A549 (cell line): ENCODE measurements at regions not wholly inside any gene's neighbourhood (a gene's known extent, or its start where the extent isn't known, plus 50 kb on each side); places are given as distances from the start of the nearest gene placed in this dataset.

Source experiments
- ATAC-seq, 2 experiments: fragments of 200-7000 bp in 1 of 2; fragments of >200 bp in 1 of 2; cut with Nextera tagmentation in 1 of 2; cut with Tn5 transposase in 1 of 2; 3 replicates each; pipeline versions ENCODE4 v1.8.0 to v1.9.1; 2018 to 2020; ENCODE audit warnings: mild to moderate bottlenecking in 1 of 2, moderate library complexity in 1 of 2
- CTCF ChIA-PET: fragments of 300-600 bp; sonication (Branson Sonifier 250); formaldehyde crosslinking; extraction: SDS; loops from one replicate; lab custom pipeline; 2021; ENCODE audit warnings: antibody characterized with exemption, inconsistent platforms; lab: Yijun Ruan, JAX
- POLR2A ChIA-PET: fragments of 350-600 bp; formaldehyde crosslinking; extraction: SDS; loops from one replicate; lab custom pipeline; 2021; ENCODE audit warnings: antibody characterized with exemption, inconsistent platforms; lab: Yijun Ruan, JAX
- DNase-seq, 2 experiments: peaks; one replicate each; pipeline versions ENCODE4 v3.0.0 to v3.0.0-alpha.2; 2011 to 2016; ENCODE audit warnings: low read depth in 1 of 2, low spot score in 1 of 2
- FAIRE-seq: peaks from 2 replicates; lab custom pipeline; 2011; peaks lifted over from hg19 to GRCh38; lab: Jason Lieb, UNC
- H3K27ac ChIP-seq, 2 experiments: fragments of >200 bp; sonication (Bioruptor Twin); formaldehyde crosslinking; 3 replicates each; pipeline ENCODE4 v1.5.1; 2016 to 2017
- H3K4me1 ChIP-seq: fragments of >200 bp; sonication (Bioruptor Twin); formaldehyde crosslinking; 3 replicates; pipeline ENCODE4 v1.6.1; 2016
- H3K4me2 ChIP-seq: fragments of >200 bp; sonication (Bioruptor Twin); formaldehyde crosslinking; 3 replicates; pipeline ENCODE4 v1.6.1; 2016
- H3K4me3 ChIP-seq: fragments of >200 bp; sonication (Bioruptor Twin); formaldehyde crosslinking; 3 replicates; pipeline ENCODE4 v1.5.1; 2016
- H3K9me3 ChIP-seq: fragments of >200 bp; sonication (Bioruptor Twin); formaldehyde crosslinking; 3 replicates; pipeline ENCODE4 v1.6.1; 2016
- ATOH8 ChIP-seq: fragments of 250-450 bp; sonication (Bioruptor Pico); IDR thresholded peaks from 2 replicates; pipeline ENCODE4 v1.5.0; 2020; ENCODE audit warnings: low read depth, mild to moderate bottlenecking, moderate library complexity
- CHD4 ChIP-seq: fragments of 200-600 bp; sonication (generic); IDR thresholded peaks from 2 replicates; pipeline ENCODE4 v1.6.1; 2016; ENCODE audit warnings: antibody characterized with exemption, mild to moderate bottlenecking, borderline replicate concordance
- CTCF ChIP-seq: fragments of >200 bp; sonication (Bioruptor Twin); formaldehyde crosslinking; IDR thresholded peaks from 3 replicates; pipeline ENCODE4 v1.5.1; 2016
- EHF ChIP-seq: fragments of 250-450 bp; sonication (Bioruptor Pico); IDR thresholded peaks from 2 replicates; pipeline ENCODE4 v1.5.0; 2020; ENCODE audit warnings: mild to moderate bottlenecking
- EHMT2 ChIP-seq: fragments of 200-600 bp; sonication (generic); IDR thresholded peaks from 2 replicates; pipeline ENCODE4 v1.6.1; 2016; ENCODE audit warnings: antibody characterized with exemption, low read depth, mild to moderate bottlenecking, moderate library complexity
- EP300 ChIP-seq, 2 experiments: fragments of >200 bp; sonication (Bioruptor Twin); formaldehyde crosslinking; IDR thresholded peaks; 2 replicates in 1 of 2; 3 replicates in 1 of 2; pipeline ENCODE4 v1.6.1; 2016 to 2017
- ESRRA ChIP-seq: fragments of 150-350 bp; IDR thresholded peaks from 2 replicates; pipeline ENCODE4 v1.6.1; 2014; ENCODE audit warnings: mild to moderate bottlenecking, low read length, borderline replicate concordance
- FOSB ChIP-seq: fragments of 250-450 bp; sonication (Bioruptor Pico); IDR thresholded peaks from 2 replicates; pipeline ENCODE4 v1.5.0; 2020; ENCODE audit warnings: mild to moderate bottlenecking, moderate library complexity
- FOSL2 ChIP-seq, 2 experiments: fragments of 450-650 bp in 1 of 2; fragments of >200 bp in 1 of 2; sonication (Bioruptor Twin) in 1 of 2; formaldehyde crosslinking; IDR thresholded peaks; 2 replicates each; pipeline versions ENCODE4 v1.5.0 to v1.6.1; 2016 to 2020; ENCODE audit warnings: mild to moderate bottlenecking in 1 of 2, moderate library complexity in 1 of 2
- FOXS1 ChIP-seq: fragments of 250-450 bp; sonication (Bioruptor Pico); IDR thresholded peaks from 2 replicates; pipeline ENCODE4 v1.5.0; 2020; ENCODE audit warnings: mild to moderate bottlenecking, moderate library complexity
- HDAC2 ChIP-seq: fragments of 200-600 bp; sonication (generic); IDR thresholded peaks from 2 replicates; pipeline ENCODE4 v1.6.1; 2016
- HMGXB4 ChIP-seq: fragments of 250-450 bp; sonication (Bioruptor Pico); IDR thresholded peaks from 2 replicates; pipeline ENCODE4 v1.5.0; 2021; ENCODE audit warnings: mild to moderate bottlenecking, moderate library complexity, borderline replicate concordance
- HOXA7 ChIP-seq: fragments of 250-450 bp; sonication (Bioruptor Pico); IDR thresholded peaks from 2 replicates; pipeline ENCODE4 v1.5.0; 2020; ENCODE audit warnings: mild to moderate bottlenecking, moderate library complexity
- HOXB13 ChIP-seq: fragments of 250-450 bp; sonication (Bioruptor Pico); IDR thresholded peaks from 2 replicates; pipeline ENCODE4 v1.5.0; 2020; ENCODE audit warnings: low read depth, mild to moderate bottlenecking, moderate library complexity
- HOXB5 ChIP-seq: fragments of 250-450 bp; sonication (Bioruptor Pico); IDR thresholded peaks from 2 replicates; pipeline ENCODE4 v1.5.0; 2020; ENCODE audit warnings: mild to moderate bottlenecking, moderate library complexity
- KDM5A ChIP-seq: fragments of 200-600 bp; sonication (generic); IDR thresholded peaks from 2 replicates; pipeline ENCODE4 v1.6.1; 2016; ENCODE audit warnings: antibody characterized with exemption, mild to moderate bottlenecking
- MAX ChIP-seq: IDR thresholded peaks from 2 replicates; pipeline ENCODE4 v1.6.1; 2012
- MAZ ChIP-seq: fragments of 150-350 bp; IDR thresholded peaks from 2 replicates; pipeline ENCODE4 v1.6.1; 2014; ENCODE audit warnings: antibody characterized with exemption, low read depth, low read length, borderline replicate concordance
- NPAS2 ChIP-seq: fragments of 250-450 bp; sonication (Bioruptor Pico); IDR thresholded peaks from 2 replicates; pipeline ENCODE4 v1.8.0; 2022; ENCODE audit warnings: mild to moderate bottlenecking, moderate library complexity, borderline replicate concordance
- NR3C1 ChIP-seq: fragments of >200 bp; sonication (Bioruptor Twin); formaldehyde crosslinking; IDR thresholded peaks from 3 replicates; pipeline ENCODE4 v1.6.1; 2017
- PBX3 ChIP-seq: IDR thresholded peaks from 2 replicates; pipeline ENCODE4 v1.6.1; 2012
- RARB ChIP-seq: fragments of 250-450 bp; sonication (Bioruptor Pico); IDR thresholded peaks from 2 replicates; pipeline ENCODE4 v1.8.0; 2021; ENCODE audit warnings: mild to moderate bottlenecking, moderate library complexity
- RFX5 ChIP-seq: fragments of 450-650 bp; IDR thresholded peaks from 2 replicates; pipeline ENCODE4 v1.7.1; 2014; ENCODE audit warnings: antibody characterized with exemption, mild to moderate bottlenecking, moderate library complexity
- RNF2 ChIP-seq: fragments of 200-600 bp; sonication (generic); IDR thresholded peaks from 2 replicates; pipeline ENCODE4 v1.6.1; 2016; ENCODE audit warnings: low read depth, mild to moderate bottlenecking, antibody characterized with exemption, moderate library complexity, borderline replicate concordance
- USF2 ChIP-seq: fragments of 450-650 bp; IDR thresholded peaks from 2 replicates; pipeline ENCODE4 v1.6.1; 2014; ENCODE audit warnings: antibody characterized with exemption
- ZNF302 ChIP-seq: fragments of 250-450 bp; sonication (Bioruptor Pico); IDR thresholded peaks from 2 replicates; pipeline ENCODE4 v1.9.0; 2021; ENCODE audit warnings: inconsistent platforms, mild to moderate bottlenecking, moderate library complexity
- WGBS: methylation state at CpG from one replicate; pipeline ENCODE4 v1.1.6; 2017; ENCODE audit errors: missing lambda C conversion rate; 5-methylcytosine and 5-hydroxymethylcytosine counted together
- TF ChIP-seq, protein P1 (sequence below): IDR thresholded peaks from 2 replicates; pipeline ENCODE4 v1.6.1; 2012; ENCODE audit warnings: low read depth, borderline replicate concordance

DNA sequence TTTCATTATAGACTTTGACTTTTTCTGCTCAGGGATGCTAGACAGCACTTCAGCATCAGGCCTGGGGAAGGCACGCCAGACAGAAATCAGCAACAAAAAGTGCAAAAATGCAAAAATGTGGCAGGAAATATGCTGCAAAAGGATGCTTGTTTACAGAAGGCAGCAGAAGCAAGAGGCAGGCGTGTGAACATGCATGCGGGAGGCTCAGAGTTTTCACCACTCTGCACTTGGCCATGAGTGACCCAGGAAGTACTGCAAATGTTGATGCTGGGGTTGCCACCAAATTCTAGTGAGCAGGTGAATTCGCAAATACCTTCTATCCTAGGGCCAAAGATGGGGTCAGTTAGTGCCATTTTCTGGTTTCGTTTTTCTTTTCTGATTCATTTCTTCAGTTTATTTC lies 55.5 kb upstream of the ALKAL2 start:
- Histone ChIP-seq H3K27ac (no peak overlapping the region), H3K4me2 (no peak overlapping the region), H3K4me1 (no peaks in the 10 kb centered on the region), H3K9me3 (no peaks in the 10 kb centered on the region)
- ATAC-seq (no peak), FAIRE-seq (no peak), DNase-seq (no peak)
- CTCF ChIA-PET = no interaction called here
- TF ChIP-seq ATOH8 (CRISPR knock-in tag) (no peak), HDAC2 (no peak), RNF2 (no peak), MAZ (no peak), EHF (CRISPR knock-in tag) (no peak), HOXB5 (CRISPR knock-in tag) (no peak), FOSL2 (IDR thresholded peaks at IDR 0.05) (no peak), FOSL2 (CRISPR knock-in tag; IDR thresholded peaks at IDR 0.05) (no peak)
- TF ChIP-seq, protein P1, sequence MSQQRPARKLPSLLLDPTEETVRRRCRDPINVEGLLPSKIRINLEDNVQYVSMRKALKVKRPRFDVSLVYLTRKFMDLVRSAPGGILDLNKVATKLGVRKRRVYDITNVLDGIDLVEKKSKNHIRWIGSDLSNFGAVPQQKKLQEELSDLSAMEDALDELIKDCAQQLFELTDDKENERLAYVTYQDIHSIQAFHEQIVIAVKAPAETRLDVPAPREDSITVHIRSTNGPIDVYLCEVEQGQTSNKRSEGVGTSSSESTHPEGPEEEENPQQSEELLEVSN = no peak
- TF ChIP-seq, all 56 proteins: peak for 0
- WGBS = 8% methylated on average over 5 of the region's 5 CpGs
- POLR2A ChIA-PET = no interaction called here
- no peak overlapping the region for H3K4me3 ChIP-seq

DNA sequence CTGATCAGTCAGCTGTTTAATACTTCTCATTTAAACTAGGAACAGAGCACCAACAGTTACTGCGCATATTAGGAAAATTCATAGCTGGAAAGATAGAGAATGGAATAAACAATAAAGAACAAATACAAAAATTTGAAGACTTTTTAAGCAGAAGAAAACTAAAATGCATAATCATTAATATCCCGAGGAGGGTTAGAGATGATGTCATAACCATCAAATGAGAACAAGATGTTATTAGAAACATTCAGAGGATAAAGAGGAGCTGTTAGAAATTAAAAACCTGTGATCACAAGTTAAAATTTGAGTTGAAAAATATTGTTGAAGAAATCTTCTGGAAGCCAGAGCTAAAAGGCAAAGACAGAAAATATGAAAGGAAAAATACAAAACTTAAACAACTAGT lies 54.0 kb upstream of the ALKAL2 start:
- no peak for FAIRE-seq
- Histone ChIP-seq H3K4me2 (no peak overlapping the region), H3K4me3 (no peak overlapping the region)
- CTCF ChIA-PET = no interaction called here
- TF ChIP-seq KDM5A = no peak
- no peak for TF ChIP-seq CHD4
- TF ChIP-seq EP300 (IDR thresholded peaks at IDR 0.05) = no peak
- no peak for TF ChIP-seq FOSL2 (IDR thresholded peaks at IDR 0.05)
- TF ChIP-seq FOSL2 (CRISPR knock-in tag; IDR thresholded peaks at IDR 0.05) = no peak
- no peak for TF ChIP-seq NR3C1
- TF ChIP-seq RNF2 = no peak
- TF ChIP-seq PBX3 = no peak
- no peak for TF ChIP-seq HOXA7
- no peak for TF ChIP-seq EHMT2
- no peak for TF ChIP-seq USF2
- no peak for TF ChIP-seq FOXS1 (CRISPR knock-in tag)
- TF ChIP-seq RFX5 = no peak
- no peak for TF ChIP-seq HOXB13
- TF ChIP-seq ESRRA = no peak
- TF ChIP-seq RARB = no peak
- no peak for TF ChIP-seq NPAS2 (CRISPR knock-in tag)
- TF ChIP-seq, all 56 proteins: peak for 0
- H3K9me3 ChIP-seq = peaks cover 10% of the 10 kb centered on the region; the same call in 2 of the 3 replicates
- DNase-seq (no peak), ATAC-seq (no peak)
- no peaks in the 10 kb centered on the region for H3K4me1 ChIP-seq
- WGBS = 50% methylated on average over 2 of the region's 2 CpGs
- POLR2A ChIA-PET = no interaction called here
- H3K27ac ChIP-seq = no peak overlapping the region

GRCh38 chr2:341017-341542 lies 53.2 kb upstream of the ALKAL2 start:
- CTCF ChIA-PET = interaction anchor here (0.7 kb wide), 1 partner anchor 178 kb away, joined by 4 read pairs; no protein-coding TSS in a partner anchor
- ATAC-seq (no peak), DNase-seq (no peak), FAIRE-seq (no peak)
- Histone ChIP-seq H3K9me3 (peaks cover 11% of the 10 kb centered on the region; the same call in 2 of the 3 replicates), H3K4me3 (no peak overlapping the region), H3K4me2 (no peak overlapping the region), H3K4me1 (no peaks in the 10 kb centered on the region), H3K27ac (no peak overlapping the region)
- WGBS = 26% methylated on average over 9 of the region's 9 CpGs
- POLR2A ChIA-PET = no interaction called here
- TF ChIP-seq CTCF (no peak), RFX5 (no peak), HDAC2 (no peak), ZNF302 (CRISPR knock-in tag) (no peak), MAZ (no peak), HMGXB4 (CRISPR knock-in tag) (no peak), HOXA7 (no peak), KDM5A (no peak), FOSB (no peak), HOXB5 (CRISPR knock-in tag) (no peak), MAX (no peak)
